ENCODE measurements at regions not wholly inside any gene's neighbourhood (a gene's known extent, or its start where the extent isn't known, plus 50 kb on each side); places are given as distances from the start of the nearest gene placed in this dataset.
"Not testable (repeated sequence)": the region's sequence is repeated elsewhere in the genome, so short reads cannot be mapped to it uniquely, and the experiment has no call there.

DNA sequence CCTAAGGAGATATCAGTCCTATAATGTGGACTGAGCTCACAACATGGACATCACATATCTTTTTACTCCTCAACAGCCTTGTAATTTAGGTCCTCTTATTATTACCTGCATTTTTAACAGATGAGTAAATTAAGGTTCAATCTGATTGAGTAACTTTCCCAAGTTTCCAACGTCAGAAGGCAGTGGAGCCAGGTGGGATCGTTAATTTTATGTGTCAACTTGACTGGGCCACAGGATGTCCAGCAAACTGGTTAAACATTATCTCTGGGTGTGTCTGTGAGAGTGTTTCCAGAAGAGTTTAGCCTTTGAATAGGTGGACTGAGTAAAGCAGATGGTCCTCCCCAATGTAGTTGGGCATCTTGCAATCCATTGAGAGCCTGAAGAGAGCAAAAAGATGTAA lies 59.0 kb upstream of the SLIT2 start:
- TF ChIP-seq, protein P1, sequence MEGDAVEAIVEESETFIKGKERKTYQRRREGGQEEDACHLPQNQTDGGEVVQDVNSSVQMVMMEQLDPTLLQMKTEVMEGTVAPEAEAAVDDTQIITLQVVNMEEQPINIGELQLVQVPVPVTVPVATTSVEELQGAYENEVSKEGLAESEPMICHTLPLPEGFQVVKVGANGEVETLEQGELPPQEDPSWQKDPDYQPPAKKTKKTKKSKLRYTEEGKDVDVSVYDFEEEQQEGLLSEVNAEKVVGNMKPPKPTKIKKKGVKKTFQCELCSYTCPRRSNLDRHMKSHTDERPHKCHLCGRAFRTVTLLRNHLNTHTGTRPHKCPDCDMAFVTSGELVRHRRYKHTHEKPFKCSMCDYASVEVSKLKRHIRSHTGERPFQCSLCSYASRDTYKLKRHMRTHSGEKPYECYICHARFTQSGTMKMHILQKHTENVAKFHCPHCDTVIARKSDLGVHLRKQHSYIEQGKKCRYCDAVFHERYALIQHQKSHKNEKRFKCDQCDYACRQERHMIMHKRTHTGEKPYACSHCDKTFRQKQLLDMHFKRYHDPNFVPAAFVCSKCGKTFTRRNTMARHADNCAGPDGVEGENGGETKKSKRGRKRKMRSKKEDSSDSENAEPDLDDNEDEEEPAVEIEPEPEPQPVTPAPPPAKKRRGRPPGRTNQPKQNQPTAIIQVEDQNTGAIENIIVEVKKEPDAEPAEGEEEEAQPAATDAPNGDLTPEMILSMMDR (IDR thresholded peaks at IDR 0.05): no peak
- Histone ChIP-seq H3K9me3 (no peaks in the 10 kb centered on the region), H3K27me3 (no peaks in the 10 kb centered on the region), H3K36me3 (no peaks in the 10 kb centered on the region), H3K4me1 (peaks cover 0 to 3% (median 0%) of the 10 kb centered on the region in 3 donors), H3K27ac (peak overlapping the region in 2 of 4 donors; percentile 17 to 36), H3K4me3 (no peak overlapping the region)
- ATAC-seq (peak in 1 of 4 donors; percentile 52), DNase-seq (no peak), FAIRE-seq (no peak)
- 21 to 22% methylated on average over 2 of the region's 2 CpGs for WGBS, 2 donors
- intact Hi-C loops (cut with DNase I): no loop called here

DNA sequence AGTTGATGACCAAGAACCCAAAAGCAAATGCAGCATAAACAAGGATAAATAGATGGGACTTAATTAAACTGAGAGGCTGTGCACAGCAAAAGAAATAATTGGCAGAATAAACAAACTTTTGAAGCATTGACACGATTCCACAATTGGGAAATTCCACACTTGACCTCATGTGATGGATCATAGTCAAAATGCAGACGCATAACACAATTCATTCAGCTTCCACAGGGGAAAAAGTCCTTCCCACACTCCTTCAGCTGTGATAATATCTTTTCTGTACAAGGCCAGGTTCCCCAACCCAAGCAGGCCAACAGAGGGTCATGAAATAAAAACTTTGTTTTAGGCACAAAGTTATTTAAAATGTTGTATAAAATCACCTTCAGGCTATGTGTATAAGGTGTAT lies 66.6 kb upstream of the SLIT2 start:
- Histone ChIP-seq H3K4me3 (no peak overlapping the region), H3K9me3 (no peaks in the 10 kb centered on the region), H3K27ac (no peak overlapping the region), H3K36me3 (no peaks in the 10 kb centered on the region), H3K4me1 (no peaks in the 10 kb centered on the region), H3K27me3 (no peaks in the 10 kb centered on the region)
- intact Hi-C loops (cut with DNase I): no loop called here
- no peak for DNase-seq
- no peak for ATAC-seq
- no peak for FAIRE-seq
- TF ChIP-seq, protein P1 (IDR thresholded peaks at IDR 0.05): no peak
- 45 to 50% methylated on average over 2 of the region's 2 CpGs for WGBS, 2 donors

DNA sequence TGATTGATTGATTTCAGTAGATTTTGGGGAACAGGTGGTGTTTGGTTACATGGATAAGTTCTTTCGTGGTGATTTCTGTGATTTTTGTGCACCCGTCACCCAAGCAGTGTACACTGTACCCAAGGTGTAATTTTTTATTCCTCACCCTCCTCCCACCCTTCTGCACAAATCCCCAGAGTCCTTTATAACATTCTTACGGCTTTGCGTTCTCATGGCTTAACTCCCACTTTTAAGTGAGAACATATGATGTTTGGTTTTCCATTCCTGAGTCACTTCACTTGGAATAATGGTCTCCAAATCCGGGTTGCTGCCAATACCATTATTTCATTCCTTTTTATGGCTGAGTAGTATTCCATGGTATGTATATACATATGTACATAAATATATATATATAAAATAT lies 68.6 kb upstream of the SLIT2 start:
- H3K27ac ChIP-seq; H3K36me3 ChIP-seq; FAIRE-seq; H3K9me3 ChIP-seq; H3K4me3 ChIP-seq; intact Hi-C loops (cut with DNase I); H3K27me3 ChIP-seq; ATAC-seq; H3K4me1 ChIP-seq; DNase-seq: not testable (repeated sequence)
- WGBS, 2 donors: 50 to 76% methylated on average over 5 of the region's 5 CpGs

DNA sequence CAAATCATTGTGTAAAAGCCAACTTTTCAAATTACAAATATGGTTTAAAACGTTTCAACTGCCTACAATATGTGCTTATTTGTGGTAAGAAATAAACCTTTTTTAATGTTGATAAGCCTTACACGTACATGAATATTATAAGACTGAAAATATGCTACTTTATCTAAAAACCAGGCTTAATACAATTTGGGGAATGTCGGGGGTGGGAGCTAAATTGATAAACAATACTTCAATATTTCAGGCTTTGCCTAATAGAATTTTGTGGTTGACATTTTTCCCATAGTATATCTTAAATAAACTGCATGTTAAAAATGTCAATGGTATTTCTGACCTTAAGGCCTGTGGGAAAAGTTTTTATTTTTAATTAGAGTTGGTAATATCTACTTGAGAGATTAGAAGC lies 69.8 kb upstream of the SLIT2 start:
- DNase-seq (no peak), FAIRE-seq (no peak), ATAC-seq (no peak)
- Histone ChIP-seq H3K27ac (no peak overlapping the region), H3K36me3 (no peaks in the 10 kb centered on the region), H3K9me3 (no peaks in the 10 kb centered on the region), H3K4me1 (no peaks in the 10 kb centered on the region), H3K4me3 (no peak overlapping the region), H3K27me3 (no peaks in the 10 kb centered on the region)
- TF ChIP-seq, protein P1 (IDR thresholded peaks at IDR 0.05): no peak
- intact Hi-C loops (cut with DNase I): no loop called here
- WGBS, 2 donors: 36 to 47% methylated on average over 3 of the region's 3 CpGs

DNA sequence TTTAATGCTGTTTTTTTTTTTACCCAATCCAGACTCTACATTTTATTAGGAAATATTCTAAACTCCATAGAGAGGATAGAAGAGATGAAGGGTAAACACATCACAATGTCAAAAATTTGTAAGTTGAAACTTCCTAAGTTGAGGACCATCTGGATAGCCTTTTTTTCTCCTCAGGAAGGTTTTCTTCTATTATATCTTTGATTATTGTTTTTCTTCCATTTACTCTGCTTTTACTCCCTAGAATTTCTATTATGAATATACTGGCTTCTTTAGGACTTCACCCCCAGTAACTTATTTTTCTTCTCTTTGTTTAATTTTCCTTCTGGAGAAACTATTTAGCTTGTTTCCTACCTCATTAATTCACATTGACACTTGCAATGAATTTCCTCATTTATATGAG lies 71.2 kb upstream of the SLIT2 start:
- FAIRE-seq: no peak

More for the DNA sequence above, 71.2 kb upstream of the SLIT2 start:
- no peaks in the 10 kb centered on the region for H3K4me1 ChIP-seq
- DNase-seq (no peak), ATAC-seq (no peak)
- no peak overlapping the region for H3K27ac ChIP-seq
- intact Hi-C loops (cut with DNase I): no loop called here
- H3K36me3 ChIP-seq: no peaks in the 10 kb centered on the region
- H3K4me3 ChIP-seq: no peak overlapping the region
- H3K9me3 ChIP-seq: no peaks in the 10 kb centered on the region
- no peaks in the 10 kb centered on the region for H3K27me3 ChIP-seq
- TF ChIP-seq, protein P1 (IDR thresholded peaks at IDR 0.05): no peak
